ENCODE measurements at regions not wholly inside any gene's neighbourhood (a gene's known extent, or its start where the extent isn't known, plus 50 kb on each side); places are given as distances from the start of the nearest gene placed in this dataset.
"Not testable (repeated sequence)": the region's sequence is repeated elsewhere in the genome, so short reads cannot be mapped to it uniquely, and the experiment has no call there.

GRCh38 chr9:32130709-32131108 lies 253.7 kb upstream of the ACO1 start:
- TF ChIP-seq, protein P1, sequence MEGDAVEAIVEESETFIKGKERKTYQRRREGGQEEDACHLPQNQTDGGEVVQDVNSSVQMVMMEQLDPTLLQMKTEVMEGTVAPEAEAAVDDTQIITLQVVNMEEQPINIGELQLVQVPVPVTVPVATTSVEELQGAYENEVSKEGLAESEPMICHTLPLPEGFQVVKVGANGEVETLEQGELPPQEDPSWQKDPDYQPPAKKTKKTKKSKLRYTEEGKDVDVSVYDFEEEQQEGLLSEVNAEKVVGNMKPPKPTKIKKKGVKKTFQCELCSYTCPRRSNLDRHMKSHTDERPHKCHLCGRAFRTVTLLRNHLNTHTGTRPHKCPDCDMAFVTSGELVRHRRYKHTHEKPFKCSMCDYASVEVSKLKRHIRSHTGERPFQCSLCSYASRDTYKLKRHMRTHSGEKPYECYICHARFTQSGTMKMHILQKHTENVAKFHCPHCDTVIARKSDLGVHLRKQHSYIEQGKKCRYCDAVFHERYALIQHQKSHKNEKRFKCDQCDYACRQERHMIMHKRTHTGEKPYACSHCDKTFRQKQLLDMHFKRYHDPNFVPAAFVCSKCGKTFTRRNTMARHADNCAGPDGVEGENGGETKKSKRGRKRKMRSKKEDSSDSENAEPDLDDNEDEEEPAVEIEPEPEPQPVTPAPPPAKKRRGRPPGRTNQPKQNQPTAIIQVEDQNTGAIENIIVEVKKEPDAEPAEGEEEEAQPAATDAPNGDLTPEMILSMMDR (IDR thresholded peaks at IDR 0.05; ENCODE audit: extremely low read depth in 1 of 2, insufficient read depth in 1 of 2, low read depth in 1 of 2, low read length in 2 of 2): not testable (repeated sequence)
- TF ChIP-seq POLR2A (IDR thresholded peaks at IDR 0.05; ENCODE audit: low read depth, low read length); JUN (IDR thresholded peaks at IDR 0.05; ENCODE audit: borderline replicate concordance, insufficient read depth, insufficient read length, low read depth); EZH2 (IDR thresholded peaks at IDR 0.05; ENCODE audit: borderline replicate concordance, low read depth, low read length, severe bottlenecking); POLR2AphosphoS5 (IDR thresholded peaks at IDR 0.05; ENCODE audit: insufficient read depth, low read depth, low read length); MAX (IDR thresholded peaks at IDR 0.05; ENCODE audit: insufficient read depth, insufficient read length): not testable (repeated sequence)
